ENCODE measurements at regions not wholly inside any gene's neighbourhood (a gene's known extent, or its start where the extent isn't known, plus 50 kb on each side); places are given as distances from the start of the nearest gene placed in this dataset.

DNA sequence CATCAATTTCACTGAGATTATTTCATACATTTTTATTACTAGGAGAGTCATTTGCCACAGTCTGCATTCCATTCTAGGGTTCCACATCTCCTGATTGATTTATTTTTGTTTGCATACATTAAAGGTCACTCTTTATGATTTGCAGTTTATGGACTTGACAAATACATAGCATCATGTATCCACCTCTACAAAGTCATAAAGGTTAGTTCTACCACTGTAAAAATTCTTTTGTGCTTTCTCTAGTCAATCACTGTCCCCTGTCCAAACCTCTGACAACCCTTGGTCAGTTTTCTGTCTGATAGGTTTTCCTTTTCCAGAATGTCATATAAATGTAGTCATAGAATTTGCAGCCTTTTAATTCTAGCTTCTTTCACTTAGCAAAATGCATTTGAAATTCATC is 434.6 kb upstream of the MON1B start:
- H3K79me2 ChIP-seq (ENCODE audit: insufficient read depth, low read length): no peaks in the 10 kb centered on the region
- H4K20me1 ChIP-seq (ENCODE audit: insufficient read depth, low read length, poor library complexity, severe bottlenecking): no peaks in the 10 kb centered on the region
- no peak overlapping the region for H2AFZ ChIP-seq (ENCODE audit: low read length)
- no peaks in the 10 kb centered on the region for H3K9me3 ChIP-seq (ENCODE audit: insufficient read depth, low read depth, low read length)
- TF ChIP-seq EZH2phosphoT487 (IDR thresholded peaks at IDR 0.05; ENCODE audit: borderline replicate concordance) (no peak), CTCF (conservative IDR thresholded peaks at IDR 0.05; ENCODE audit: low read length) (no peak)
- no peaks in the 10 kb centered on the region for H3F3A ChIP-seq (ENCODE audit: low read depth)
- H3K4me3 ChIP-seq (ENCODE audit: low read length, poor library complexity, severe bottlenecking): no peak overlapping the region
- no peak overlapping the region for H3K9ac ChIP-seq (ENCODE audit: low read depth, low read length, poor library complexity, severe bottlenecking)
- no peaks in the 10 kb centered on the region for H3K27me3 ChIP-seq (ENCODE audit: insufficient read depth, low read length, poor library complexity, severe bottlenecking)
- no peaks in the 10 kb centered on the region for H3K9me2 ChIP-seq (replicated peaks; ENCODE audit: low read depth, low read length)
- H3K4me1 ChIP-seq (ENCODE audit: insufficient read depth, low read length, poor library complexity, severe bottlenecking): no peaks in the 10 kb centered on the region
- no peak overlapping the region for H3K4me2 ChIP-seq (ENCODE audit: low read depth, low read length, poor library complexity, severe bottlenecking)
- no peaks in the 10 kb centered on the region for H3K36me3 ChIP-seq (ENCODE audit: insufficient read depth, low read length)

DNA sequence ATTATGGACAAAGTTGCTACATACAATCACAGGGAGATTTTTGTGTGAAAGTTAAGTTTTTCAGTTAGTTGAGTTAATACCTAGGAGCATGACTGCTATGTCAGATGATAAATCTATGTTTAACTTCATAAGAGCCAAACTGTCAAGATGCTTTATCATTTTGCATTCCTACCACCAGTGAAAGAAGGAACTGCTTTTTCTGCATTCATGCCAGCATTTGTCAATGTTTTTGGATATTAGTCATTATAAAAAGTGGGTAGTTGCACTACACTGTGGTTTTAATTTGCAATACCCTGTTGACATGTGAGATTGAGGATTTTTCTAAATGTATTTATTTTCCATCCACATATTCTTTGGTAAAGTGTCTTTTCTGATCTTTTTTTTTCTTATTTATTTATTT is 434.0 kb upstream of the MON1B start:
- TF ChIP-seq CTCF (conservative IDR thresholded peaks at IDR 0.05; ENCODE audit: low read length) (no peak), EZH2phosphoT487 (IDR thresholded peaks at IDR 0.05; ENCODE audit: borderline replicate concordance) (no peak)
- Histone ChIP-seq H2AFZ (ENCODE audit: low read length) (no peak overlapping the region), H4K20me1 (ENCODE audit: insufficient read depth, low read length, poor library complexity, severe bottlenecking) (no peaks in the 10 kb centered on the region), H3K9ac (ENCODE audit: low read depth, low read length, poor library complexity, severe bottlenecking) (no peak overlapping the region), H3K4me2 (ENCODE audit: low read depth, low read length, poor library complexity, severe bottlenecking) (no peak overlapping the region), H3K36me3 (ENCODE audit: insufficient read depth, low read length) (no peaks in the 10 kb centered on the region), H3K4me3 (ENCODE audit: low read length, poor library complexity, severe bottlenecking) (no peak overlapping the region), H3K4me1 (ENCODE audit: insufficient read depth, low read length, poor library complexity, severe bottlenecking) (no peaks in the 10 kb centered on the region), H3K27me3 (ENCODE audit: insufficient read depth, low read length, poor library complexity, severe bottlenecking) (no peaks in the 10 kb centered on the region), H3K9me3 (ENCODE audit: insufficient read depth, low read depth, low read length) (no peaks in the 10 kb centered on the region), H3K9me2 (replicated peaks; ENCODE audit: low read depth, low read length) (no peaks in the 10 kb centered on the region), H3K79me2 (ENCODE audit: insufficient read depth, low read length) (no peaks in the 10 kb centered on the region), H3F3A (ENCODE audit: low read depth) (no peaks in the 10 kb centered on the region)

DNA sequence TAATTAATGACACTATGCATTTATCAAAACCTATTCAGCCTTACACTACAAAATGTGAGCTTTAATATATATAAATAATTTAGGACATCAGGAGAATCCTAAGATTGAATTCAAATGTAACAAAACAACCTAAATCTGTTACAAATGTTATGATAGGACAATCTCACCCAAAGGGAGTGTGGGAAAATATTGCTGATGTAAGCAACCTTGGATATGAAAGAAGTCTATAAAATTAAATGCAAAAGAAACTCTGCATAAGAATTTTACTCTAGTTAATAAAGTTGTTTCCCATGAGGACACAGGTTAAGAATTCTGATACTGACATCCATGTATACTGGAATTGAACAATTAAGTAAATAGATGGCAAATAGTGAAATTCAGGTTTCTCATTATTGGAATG is 424.5 kb upstream of the MON1B start:
- no peak overlapping the region for H2AFZ ChIP-seq (ENCODE audit: low read length)
- H3K9me3 ChIP-seq (ENCODE audit: insufficient read depth, low read depth, low read length): no peaks in the 10 kb centered on the region; the same call in 1 of the 2 replicates
- no peaks in the 10 kb centered on the region for H3K4me1 ChIP-seq (ENCODE audit: insufficient read depth, low read length, poor library complexity, severe bottlenecking)
- H3K27me3 ChIP-seq (ENCODE audit: insufficient read depth, low read length, poor library complexity, severe bottlenecking): no peaks in the 10 kb centered on the region
- H3K9ac ChIP-seq (ENCODE audit: low read depth, low read length, poor library complexity, severe bottlenecking): no peak overlapping the region
- H3K4me2 ChIP-seq (ENCODE audit: low read depth, low read length, poor library complexity, severe bottlenecking): no peak overlapping the region
- no peak for TF ChIP-seq CTCF (conservative IDR thresholded peaks at IDR 0.05; ENCODE audit: low read length)
- TF ChIP-seq EZH2phosphoT487 (IDR thresholded peaks at IDR 0.05; ENCODE audit: borderline replicate concordance): no peak
- H3K79me2 ChIP-seq (ENCODE audit: insufficient read depth, low read length): no peaks in the 10 kb centered on the region
- no peak overlapping the region for H3K4me3 ChIP-seq (ENCODE audit: low read length, poor library complexity, severe bottlenecking)
- no peaks in the 10 kb centered on the region for H4K20me1 ChIP-seq (ENCODE audit: insufficient read depth, low read length, poor library complexity, severe bottlenecking)
- H3K9me2 ChIP-seq (replicated peaks; ENCODE audit: low read depth, low read length): no peaks in the 10 kb centered on the region
- no peaks in the 10 kb centered on the region for H3K36me3 ChIP-seq (ENCODE audit: insufficient read depth, low read length)
- no peaks in the 10 kb centered on the region for H3F3A ChIP-seq (ENCODE audit: low read depth)
